ENCODE measurements at regions not wholly inside any gene's neighbourhood (a gene's known extent, or its start where the extent isn't known, plus 50 kb on each side); places are given as distances from the start of the nearest gene placed in this dataset.

- DNase-seq (ENCODE audit: low read depth, low spot score), result no peak
- peak; percentile 29 for TF ChIP-seq CTCF (IDR thresholded peaks at IDR 0.05; ENCODE audit: low read depth, low read length)
- in situ Hi-C loops (cut with HindIII; ENCODE audit: low sequenced_read_pairs), result no loop called here
- no peak overlapping the region for H3K4me3 ChIP-seq (ENCODE audit: low read depth, low read length)
These were observed 198.8 kb upstream of the CDH5 start for GRCh38 chr16:66167564-66168291.

- in situ Hi-C loops (cut with HindIII; ENCODE audit: low sequenced_read_pairs), result no loop called here
- no peak for DNase-seq (ENCODE audit: low read depth, low spot score)
- no peak overlapping the region for H3K4me3 ChIP-seq (ENCODE audit: low read depth, low read length)
These were observed 200.0 kb upstream of the CDH5 start for GRCh38 chr16:66166490-66166889.

GRCh38 chr16:66165879-66166278 is 200.6 kb upstream of the CDH5 start:
- no peak for DNase-seq (ENCODE audit: low read depth, low spot score)
- no peak for TF ChIP-seq CTCF (IDR thresholded peaks at IDR 0.05; ENCODE audit: low read depth, low read length)
- H3K4me3 ChIP-seq (ENCODE audit: low read depth, low read length), result no peak overlapping the region
- in situ Hi-C loops (cut with HindIII; ENCODE audit: low sequenced_read_pairs), result no loop called here

More at GRCh38 chr16:66166490-66166889, 200.0 kb upstream of the CDH5 start:
- no peak for TF ChIP-seq CTCF (IDR thresholded peaks at IDR 0.05; ENCODE audit: low read depth, low read length)

- TF ChIP-seq CTCF (IDR thresholded peaks at IDR 0.05; ENCODE audit: low read depth, low read length), result no peak
- DNase-seq (ENCODE audit: low read depth, low spot score), result no peak
- in situ Hi-C loops (cut with HindIII; ENCODE audit: low sequenced_read_pairs), result no loop called here
- H3K4me3 ChIP-seq (ENCODE audit: low read depth, low read length), result no peak overlapping the region
These were observed 201.8 kb upstream of the CDH5 start for GRCh38 chr16:66164581-66165247.

GRCh38 chr16:66162821-66163220 is 203.7 kb upstream of the CDH5 start:
- no peak for TF ChIP-seq CTCF (IDR thresholded peaks at IDR 0.05; ENCODE audit: low read depth, low read length)
- DNase-seq (ENCODE audit: low read depth, low spot score), result no peak
- H3K4me3 ChIP-seq (ENCODE audit: low read depth, low read length), result no peak overlapping the region
- in situ Hi-C loops (cut with HindIII; ENCODE audit: low sequenced_read_pairs), result no loop called here

- TF ChIP-seq CTCF (IDR thresholded peaks at IDR 0.05; ENCODE audit: low read depth, low read length), result no peak
- H3K4me3 ChIP-seq (ENCODE audit: low read depth, low read length), result no peak overlapping the region
- no peak for DNase-seq (ENCODE audit: low read depth, low spot score)
- in situ Hi-C loops (cut with HindIII; ENCODE audit: low sequenced_read_pairs), result no loop called here
These were observed 204.5 kb upstream of the CDH5 start for GRCh38 chr16:66161942-66162341.
